Naive B cell (primary cell): ENCODE measurements at regions not wholly inside any gene's neighbourhood (a gene's known extent, or its start where the extent isn't known, plus 50 kb on each side); places are given as distances from the start of the nearest gene placed in this dataset.

Experiments used
- ATAC-seq, 2 donors: fragments of 150-1000 bp; cut with Tn5 transposase; 2 replicates each; pipeline ENCODE4 v1.10.0; 2021; ENCODE audit warnings: low read depth in 2 of 2, mild to moderate bottlenecking in 2 of 2, moderate library complexity in 2 of 2
- DNase-seq: peaks from one replicate; pipeline ENCODE4 v3.0.0; 2022
- H3K27ac Mint-ChIP-seq, 6 donors: one replicate each; pipeline ENCODE4 v1.8.0; 2020 to 2022; ENCODE audit warnings: mild to moderate bottlenecking in 6 of 6, mixed read lengths in 6 of 6, moderate library complexity in 5 of 6, inconsistent platforms in 2 of 6
- H3K27me3 Mint-ChIP-seq, 3 donors: one replicate each; pipeline ENCODE4 v1.8.0; 2021 to 2022; ENCODE audit warnings: mixed read lengths in 3 of 3, mild to moderate bottlenecking in 1 of 3
- H3K36me3 Mint-ChIP-seq, 2 donors: one replicate each; pipeline ENCODE4 v1.8.0; 2020 to 2022; ENCODE audit warnings: mixed read lengths in 2 of 2, inconsistent platforms in 1 of 2, mild to moderate bottlenecking in 1 of 2
- H3K4me1 Mint-ChIP-seq, 3 donors: one replicate each; pipeline ENCODE4 v1.8.0; 2020 to 2022; ENCODE audit warnings: mixed read lengths in 3 of 3, inconsistent platforms in 1 of 3, mild to moderate bottlenecking in 1 of 3, moderate library complexity in 1 of 3
- H3K4me3 Mint-ChIP-seq, 8 donors: one replicate each; pipeline ENCODE4 v1.8.0; 2020 to 2022; ENCODE audit warnings: mild to moderate bottlenecking in 8 of 8, mixed read lengths in 8 of 8, moderate library complexity in 8 of 8, inconsistent platforms in 2 of 8
- H3K9me3 Mint-ChIP-seq, 7 donors: one replicate each; pipeline ENCODE4 v1.8.0; 2020 to 2022; ENCODE audit warnings: mixed read lengths in 7 of 7, mild to moderate bottlenecking in 5 of 7, inconsistent platforms in 2 of 7, moderate library complexity in 1 of 7

DNA sequence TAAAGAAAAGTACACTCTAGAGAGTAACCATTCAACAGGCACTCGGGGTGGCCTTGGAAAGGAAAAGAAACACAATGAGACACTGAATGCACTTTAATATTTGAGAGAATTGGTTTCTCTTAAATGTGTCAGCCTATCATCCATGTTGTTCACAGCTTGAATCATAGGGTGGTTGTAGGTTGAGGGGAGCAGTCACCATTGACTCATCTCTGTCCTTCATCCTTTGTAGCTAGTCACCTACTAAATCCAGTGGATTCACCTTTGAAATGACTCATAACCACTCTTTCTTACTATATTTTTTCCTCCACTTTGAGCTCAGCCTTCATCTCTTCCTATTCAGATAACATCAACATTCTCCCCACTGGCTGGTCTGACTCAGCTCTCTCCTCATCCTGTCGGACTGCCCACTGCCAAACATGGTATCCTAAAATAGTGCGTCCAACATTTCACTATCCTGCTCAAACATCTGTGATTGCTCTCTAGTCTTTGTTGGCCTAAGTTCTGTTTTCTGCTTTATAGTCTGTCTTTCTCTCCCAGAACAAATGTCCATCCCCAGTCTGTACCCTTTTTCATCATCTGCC is 182.7 kb upstream of the GADL1 start:
- DNase-seq (no peak), ATAC-seq (no peak)
- peak overlapping the region in 1 of 8 donors; percentile 1 for H3K4me3 Mint-ChIP-seq
- H3K4me1 Mint-ChIP-seq, result no peaks in the 10 kb centered on the region
- H3K36me3 Mint-ChIP-seq, result peaks cover 0 to 5% of the 10 kb centered on the region in 2 donors
- no peak overlapping the region for H3K27ac Mint-ChIP-seq
- H3K27me3 Mint-ChIP-seq, result no peaks in the 10 kb centered on the region
- H3K9me3 Mint-ChIP-seq, result peaks cover 0 to 4% (median 0%) of the 10 kb centered on the region in 7 donors

DNA sequence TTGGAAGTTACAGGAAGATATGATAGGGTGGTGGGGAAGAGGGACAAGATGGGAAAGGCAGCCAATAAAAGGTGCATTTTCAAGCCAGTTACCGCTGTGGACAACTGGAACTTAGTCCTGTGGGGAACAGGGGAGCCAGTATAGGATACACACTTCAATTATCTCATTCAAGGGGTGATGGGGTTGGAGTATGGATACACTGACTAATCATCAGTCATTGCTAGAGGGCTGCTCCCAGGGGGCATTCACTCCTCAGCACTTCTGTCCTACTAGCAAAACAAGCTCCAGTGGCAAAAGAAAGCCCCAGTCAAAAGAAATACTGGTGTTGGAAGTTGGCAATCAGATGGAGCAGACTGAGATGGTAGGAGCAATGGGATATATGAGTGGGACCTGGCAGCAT is 183.4 kb upstream of the GADL1 start:
- Mint-ChIP-seq H3K4me3 (no peak overlapping the region), H3K27ac (no peak overlapping the region)

DNA sequence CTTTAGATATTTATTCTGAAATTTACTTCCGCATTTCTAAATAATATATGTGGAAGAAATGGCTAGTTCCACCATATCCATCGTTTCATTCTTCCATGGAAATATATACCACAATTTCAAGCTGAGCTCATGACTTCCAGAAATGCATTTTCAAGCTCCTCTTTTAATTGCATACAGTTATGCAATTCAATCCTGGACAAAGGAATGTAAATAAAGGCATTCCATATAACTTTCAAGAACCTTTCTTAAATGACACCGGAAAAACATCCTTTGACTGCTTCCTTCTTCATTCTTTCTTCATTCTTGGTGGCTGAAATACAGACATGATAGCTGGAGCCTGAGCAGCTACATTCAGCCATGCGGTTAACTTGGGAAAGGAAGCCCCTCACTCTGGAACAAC is 185.2 kb upstream of the GADL1 start:
- H3K27ac Mint-ChIP-seq, result no peak overlapping the region
- no peaks in the 10 kb centered on the region for H3K4me1 Mint-ChIP-seq
- no peak for DNase-seq
- H3K36me3 Mint-ChIP-seq, result no peaks in the 10 kb centered on the region
- no peak for ATAC-seq
- H3K27me3 Mint-ChIP-seq, result no peaks in the 10 kb centered on the region
- H3K9me3 Mint-ChIP-seq, result no peaks in the 10 kb centered on the region
- H3K4me3 Mint-ChIP-seq, result no peak overlapping the region

More for the DNA sequence above, 183.4 kb upstream of the GADL1 start:
- no peaks in the 10 kb centered on the region for H3K27me3 Mint-ChIP-seq
- H3K4me1 Mint-ChIP-seq, result no peaks in the 10 kb centered on the region
- DNase-seq, result no peak
- no peaks in the 10 kb centered on the region for H3K36me3 Mint-ChIP-seq
- ATAC-seq, result no peak
- H3K9me3 Mint-ChIP-seq, result peaks cover 0 to 2% (median 0%) of the 10 kb centered on the region in 7 donors

DNA sequence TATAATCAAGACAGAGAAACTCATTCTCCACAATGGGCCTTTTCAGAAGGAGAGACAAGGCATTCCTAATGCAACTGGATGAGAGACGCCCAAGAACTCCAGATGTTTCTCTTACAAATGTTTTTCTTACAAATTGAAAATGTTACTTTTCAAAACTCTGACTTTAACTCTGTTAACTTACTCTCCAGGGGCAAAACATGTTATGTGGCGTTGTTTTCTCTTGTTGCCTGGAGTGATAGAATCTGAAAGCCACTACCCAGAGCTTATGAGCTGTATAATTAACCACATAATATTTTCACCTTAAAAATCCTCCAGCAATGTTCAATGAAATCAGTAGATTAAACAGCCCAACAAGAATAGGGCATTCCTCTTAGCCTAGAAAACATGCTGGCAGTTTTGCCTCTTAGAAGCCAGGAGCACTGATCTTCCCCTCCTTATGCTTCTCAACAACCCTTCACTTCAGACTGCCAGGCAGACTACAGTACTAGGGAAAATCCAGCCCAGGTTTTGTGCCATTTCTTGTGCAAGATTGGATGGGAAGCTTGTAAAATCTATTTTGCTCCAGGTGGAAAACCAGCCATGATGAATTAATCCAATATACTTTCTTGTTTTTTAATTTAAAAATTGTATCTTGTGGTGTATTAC is 186.7 kb upstream of the GADL1 start:
- DNase-seq, result no peak
- Mint-ChIP-seq H3K4me3 (no peak overlapping the region), H3K4me1 (no peaks in the 10 kb centered on the region), H3K9me3 (no peaks in the 10 kb centered on the region), H3K36me3 (no peaks in the 10 kb centered on the region), H3K27ac (no peak overlapping the region), H3K27me3 (no peaks in the 10 kb centered on the region)
- ATAC-seq, result no peak

DNA sequence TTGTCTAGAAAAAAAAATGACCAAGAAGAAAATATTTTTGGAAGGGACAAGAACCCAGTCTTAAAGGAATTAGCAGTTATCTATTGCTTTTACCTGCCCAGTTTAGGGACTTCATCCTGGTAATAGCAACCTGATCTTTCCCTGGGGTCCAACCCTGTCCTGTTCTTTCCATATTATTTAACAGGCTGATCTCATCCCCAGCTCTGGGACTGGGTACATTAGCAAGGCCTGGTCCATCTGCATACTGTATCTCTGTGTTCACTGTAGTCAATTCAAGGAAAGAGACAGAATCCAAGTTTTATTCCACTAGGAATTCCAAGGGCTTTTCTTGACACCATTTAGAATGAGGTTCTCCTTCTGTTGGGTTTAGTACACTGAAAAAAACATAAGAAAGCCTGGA is 191.7 kb upstream of the GADL1 start:
- Mint-ChIP-seq H3K27ac (no peak overlapping the region), H3K9me3 (no peaks in the 10 kb centered on the region), H3K36me3 (no peaks in the 10 kb centered on the region), H3K4me1 (no peaks in the 10 kb centered on the region), H3K4me3 (no peak overlapping the region), H3K27me3 (no peaks in the 10 kb centered on the region)
- no peak for DNase-seq
- ATAC-seq, result no peak

DNA sequence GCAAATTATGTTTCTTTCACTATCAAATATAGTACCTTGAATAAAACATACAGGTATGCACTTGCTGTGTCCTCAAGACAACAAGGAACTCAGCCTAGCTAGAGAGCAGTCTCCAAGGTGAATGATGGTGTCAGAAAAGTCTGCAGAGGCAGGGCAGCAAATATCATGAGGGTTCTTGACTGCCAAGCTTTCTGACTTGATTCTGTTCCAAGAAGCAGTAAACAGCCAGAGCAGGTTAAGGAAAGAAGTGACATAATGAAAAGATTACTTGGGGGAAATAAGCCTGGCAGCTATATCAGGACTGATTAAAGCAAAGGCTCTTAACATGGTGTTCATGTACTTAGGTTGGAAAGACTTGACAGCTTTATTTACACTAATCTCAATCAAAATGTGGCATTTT is 192.2 kb upstream of the GADL1 start:
- Mint-ChIP-seq H3K9me3 (no peaks in the 10 kb centered on the region), H3K36me3 (no peaks in the 10 kb centered on the region), H3K27ac (peak overlapping the region in 1 of 6 donors; percentile 58), H3K27me3 (no peaks in the 10 kb centered on the region), H3K4me3 (no peak overlapping the region), H3K4me1 (no peaks in the 10 kb centered on the region)
- DNase-seq (no peak), ATAC-seq (no peak)

DNA sequence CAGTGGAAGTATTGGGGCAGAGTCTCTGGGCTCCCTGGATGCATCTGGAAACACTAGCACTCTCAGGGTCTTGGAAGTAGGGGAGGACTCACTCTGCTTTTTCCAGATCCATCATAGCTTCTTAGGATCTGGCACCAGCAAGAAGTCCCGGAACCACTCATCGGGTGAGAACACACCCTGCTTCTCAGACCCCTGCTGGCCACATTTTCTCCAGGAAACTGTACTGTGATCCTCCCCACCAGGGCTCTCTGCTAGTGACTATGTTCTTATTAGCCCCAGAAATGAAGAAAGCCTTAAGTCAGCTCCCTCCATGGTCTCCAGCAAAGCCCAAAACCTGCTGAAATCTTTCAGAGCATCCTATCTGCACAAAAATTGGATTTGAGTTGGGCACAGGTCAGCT is 197.3 kb upstream of the GADL1 start:
- peaks cover 0 to 6% (median 4%) of the 10 kb centered on the region in 3 donors for H3K4me1 Mint-ChIP-seq
- no peak overlapping the region for H3K4me3 Mint-ChIP-seq
- ATAC-seq (no peak), DNase-seq (no peak)
- H3K27me3 Mint-ChIP-seq, result no peaks in the 10 kb centered on the region
- H3K36me3 Mint-ChIP-seq, result no peaks in the 10 kb centered on the region
- no peaks in the 10 kb centered on the region for H3K9me3 Mint-ChIP-seq
- H3K27ac Mint-ChIP-seq, result peak overlapping the region in 1 of 6 donors; percentile 65

DNA sequence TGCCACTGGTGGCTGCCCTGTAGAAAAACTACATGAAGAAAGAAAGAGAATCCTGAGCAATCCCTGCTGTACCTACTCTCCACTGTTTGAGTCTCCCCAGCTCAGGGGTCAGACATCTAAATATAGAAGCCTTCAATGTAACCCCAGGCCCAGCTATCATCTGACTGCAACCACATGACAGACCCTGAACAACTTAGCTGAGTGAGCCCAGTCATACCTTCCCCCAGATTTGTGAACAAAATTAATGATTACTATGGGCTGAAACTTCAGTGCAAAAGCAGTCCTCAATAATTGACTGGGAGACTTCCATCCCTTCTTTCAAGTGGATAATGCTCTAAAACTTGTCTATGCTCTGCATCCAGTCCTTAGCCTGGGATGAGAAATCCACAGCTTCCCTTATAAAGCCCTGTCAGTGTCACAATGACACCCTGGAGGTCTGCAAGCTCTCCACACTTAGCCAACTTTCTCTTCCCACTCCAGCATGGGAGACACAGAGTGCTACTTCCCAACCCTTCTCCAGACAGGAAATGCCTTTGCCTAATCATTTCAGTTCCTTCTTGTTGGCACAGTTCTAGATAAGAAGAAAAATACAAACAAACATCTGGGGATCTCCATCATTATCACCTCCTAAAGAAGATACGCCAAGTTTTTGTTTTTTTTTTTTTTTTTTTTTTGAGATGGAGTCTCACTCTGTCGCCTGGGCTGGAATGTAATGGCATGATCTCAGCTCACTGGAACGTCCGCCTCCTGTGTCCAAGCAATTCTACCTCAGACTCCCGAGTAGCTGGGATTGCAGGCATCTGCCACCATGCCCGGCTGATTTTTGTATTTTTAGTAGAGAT is 198.5 kb upstream of the GADL1 start:
- no peaks in the 10 kb centered on the region for H3K36me3 Mint-ChIP-seq
- no peak for DNase-seq
- ATAC-seq, result no peak

DNA sequence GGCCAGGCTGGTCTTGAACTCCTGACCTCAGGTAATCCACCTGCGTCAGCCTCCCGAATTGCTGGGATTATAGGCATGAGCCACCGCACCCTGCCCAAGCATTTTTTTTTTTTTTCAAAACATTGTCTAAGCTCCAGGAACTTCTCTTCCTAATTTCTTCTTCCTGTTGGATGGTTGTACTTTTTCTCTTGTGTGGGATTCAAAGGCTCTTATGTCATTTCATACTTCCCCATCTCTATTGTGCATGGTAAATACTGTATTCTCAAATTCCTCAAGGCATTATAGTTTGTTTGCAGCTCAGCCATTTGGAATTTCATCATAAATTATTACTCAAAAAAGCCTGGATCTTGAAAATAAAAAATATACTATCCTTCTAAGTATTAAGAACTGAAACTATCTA is 199.1 kb upstream of the GADL1 start:
- H3K27ac Mint-ChIP-seq, result no peak overlapping the region
- DNase-seq (no peak), ATAC-seq (no peak)
- H3K36me3 Mint-ChIP-seq, result no peaks in the 10 kb centered on the region
- no peaks in the 10 kb centered on the region for H3K9me3 Mint-ChIP-seq
- no peaks in the 10 kb centered on the region for H3K27me3 Mint-ChIP-seq
- peaks cover 0 to 13% (median 8%) of the 10 kb centered on the region in 3 donors for H3K4me1 Mint-ChIP-seq
- H3K4me3 Mint-ChIP-seq, result no peak overlapping the region

More for the DNA sequence above, 198.5 kb upstream of the GADL1 start:
- no peak overlapping the region for H3K4me3 Mint-ChIP-seq
- no peaks in the 10 kb centered on the region for H3K27me3 Mint-ChIP-seq
- no peaks in the 10 kb centered on the region for H3K9me3 Mint-ChIP-seq
- peaks cover 0 to 13% (median 8%) of the 10 kb centered on the region in 3 donors for H3K4me1 Mint-ChIP-seq
- H3K27ac Mint-ChIP-seq, result no peak overlapping the region

DNA sequence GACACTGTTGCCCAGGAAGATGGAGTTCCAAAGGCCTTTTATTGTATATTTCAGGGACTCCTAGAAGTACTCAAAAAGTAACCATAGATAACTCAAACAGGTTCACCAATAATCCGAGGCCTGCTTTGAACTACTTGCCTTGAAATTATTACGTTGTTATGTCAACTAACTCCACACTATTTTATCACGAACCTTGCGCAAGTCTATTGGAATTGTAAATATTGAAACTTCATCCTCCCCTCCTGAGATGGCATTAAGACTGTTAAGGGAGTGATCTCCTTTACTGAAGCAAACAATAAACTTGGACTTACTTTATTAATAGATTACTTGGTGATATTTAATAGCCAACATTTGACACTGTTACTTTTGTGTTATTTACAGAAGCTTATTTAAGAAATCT is 199.6 kb upstream of the GADL1 start:
- DNase-seq, result no peak
- Mint-ChIP-seq H3K9me3 (no peaks in the 10 kb centered on the region), H3K27me3 (no peaks in the 10 kb centered on the region), H3K36me3 (no peaks in the 10 kb centered on the region), H3K4me1 (peaks cover 0 to 13% (median 8%) of the 10 kb centered on the region in 3 donors), H3K4me3 (no peak overlapping the region), H3K27ac (no peak overlapping the region)
- no peak for ATAC-seq

DNA sequence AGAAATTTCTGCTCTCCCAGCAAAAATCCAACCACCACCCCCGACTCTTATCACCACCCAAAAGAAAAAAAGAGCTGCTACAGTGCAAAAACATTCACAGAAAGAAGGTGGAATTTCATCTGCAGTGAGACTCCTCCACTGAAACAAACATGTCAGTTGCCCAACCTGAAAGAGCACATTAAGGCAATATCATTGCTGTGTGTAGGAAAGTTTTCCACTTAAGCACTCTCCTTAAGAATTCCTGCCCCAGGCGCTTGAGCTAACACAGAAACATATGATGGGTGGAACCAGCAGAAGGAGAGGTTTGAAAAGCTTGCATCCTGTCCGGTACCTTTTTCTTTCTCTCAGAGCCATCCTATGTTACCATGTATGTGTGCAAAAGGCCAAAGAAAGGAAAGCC is 200.8 kb upstream of the GADL1 start:
- peaks cover 0 to 13% (median 8%) of the 10 kb centered on the region in 3 donors for H3K4me1 Mint-ChIP-seq
- ATAC-seq (no peak), DNase-seq (no peak)
- H3K27ac Mint-ChIP-seq, result no peak overlapping the region
- no peaks in the 10 kb centered on the region for H3K27me3 Mint-ChIP-seq
- no peaks in the 10 kb centered on the region for H3K36me3 Mint-ChIP-seq
- H3K4me3 Mint-ChIP-seq, result no peak overlapping the region
- H3K9me3 Mint-ChIP-seq, result no peaks in the 10 kb centered on the region

DNA sequence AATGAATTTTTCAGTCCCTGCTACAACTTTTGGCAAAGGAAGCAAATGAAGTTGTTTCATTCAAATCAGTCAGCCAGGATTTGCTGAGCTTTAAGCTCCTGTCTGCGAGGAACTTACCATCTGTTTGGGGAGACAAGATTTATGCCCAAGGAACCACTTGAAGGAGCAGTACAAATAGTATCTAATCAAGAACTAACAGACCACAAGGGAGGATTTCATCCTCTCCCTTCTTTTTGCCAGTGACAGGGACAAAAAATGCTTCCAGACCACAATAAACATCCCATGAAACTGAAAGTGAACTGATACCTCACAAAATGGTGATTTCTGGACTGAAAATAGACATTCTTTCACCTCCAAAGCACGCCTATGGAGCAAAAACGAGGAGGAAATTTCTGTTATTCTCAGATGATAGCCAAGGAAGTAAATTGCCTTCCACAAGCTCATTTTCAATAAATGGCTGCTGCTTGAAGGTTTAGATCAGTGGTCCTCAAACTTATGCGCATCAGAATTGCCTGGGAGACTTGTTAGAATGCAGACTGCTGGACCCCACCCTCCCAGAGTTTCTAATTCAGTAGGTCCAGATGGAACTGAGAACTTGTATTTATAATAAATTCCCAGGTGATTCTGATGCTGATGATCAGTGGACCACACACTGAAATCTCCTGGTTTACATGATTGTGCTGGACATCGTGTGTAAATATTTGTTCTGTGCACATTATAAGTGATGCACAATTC is 202.4 kb upstream of the GADL1 start:
- no peak overlapping the region for H3K4me3 Mint-ChIP-seq
- peak overlapping the region in 2 of 6 donors; percentile 36 to 58 for H3K27ac Mint-ChIP-seq
- peaks cover 0 to 13% (median 8%) of the 10 kb centered on the region in 3 donors for H3K4me1 Mint-ChIP-seq
- no peaks in the 10 kb centered on the region for H3K27me3 Mint-ChIP-seq
- DNase-seq, result no peak
- peaks cover 0 to under 1% (median 0%) of the 10 kb centered on the region in 7 donors for H3K9me3 Mint-ChIP-seq
- no peak for ATAC-seq
- H3K36me3 Mint-ChIP-seq, result no peaks in the 10 kb centered on the region

DNA sequence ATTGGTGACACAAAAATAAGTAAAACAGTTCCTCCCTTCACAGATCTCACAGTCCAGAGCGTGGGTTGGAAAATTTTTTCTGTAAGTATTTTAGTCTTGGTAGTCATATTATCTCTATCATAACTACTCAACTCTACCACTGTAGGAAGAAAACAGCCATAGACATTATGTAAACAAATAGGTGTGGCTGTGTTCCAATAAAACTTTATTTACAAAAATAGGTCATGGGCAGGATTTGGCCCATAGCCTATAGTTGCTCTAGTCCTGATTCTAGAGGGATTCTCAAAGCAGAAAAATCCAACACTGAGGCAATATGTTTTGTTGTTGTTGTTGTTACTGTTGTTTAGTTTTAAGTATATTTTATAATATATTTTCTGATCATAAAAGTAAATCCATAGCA is 206.1 kb upstream of the GADL1 start:
- H3K4me1 Mint-ChIP-seq, result peaks cover 0 to 13% (median 8%) of the 10 kb centered on the region in 3 donors

More for the DNA sequence above, 206.1 kb upstream of the GADL1 start:
- Mint-ChIP-seq H3K27me3 (no peaks in the 10 kb centered on the region), H3K9me3 (peaks cover 0 to 3% (median 0%) of the 10 kb centered on the region in 7 donors), H3K27ac (no peak overlapping the region), H3K36me3 (no peaks in the 10 kb centered on the region), H3K4me3 (no peak overlapping the region)
- ATAC-seq, result no peak
- DNase-seq, result no peak
